Activated CD4-positive, alpha-beta T cell treated with anti-CD3 and anti-CD28 coated beads, Interleukin-2, amount 10 ng/mL, durations not matched to agents 7 days and 5 days (primary cell): ENCODE measurements at regions not wholly inside any gene's neighbourhood (a gene's known extent, or its start where the extent isn't known, plus 50 kb on each side); places are given as distances from the start of the nearest gene placed in this dataset.

ENCODE experiments used
- CTCF ChIA-PET: fragments of 350-600 bp; sonication (Branson Sonifier 250); formaldehyde crosslinking; loops from one replicate; lab custom pipeline; 2021; ENCODE audit warnings: antibody characterized with exemption; lab: Charles Lee
- POLR2A ChIA-PET: fragments of 350-600 bp; sonication (Branson Sonifier 250); formaldehyde crosslinking; loops from one replicate; lab custom pipeline; 2021; ENCODE audit warnings: antibody characterized with exemption; lab: Charles Lee
- DNase-seq: peaks from one replicate; pipeline ENCODE4 v3.0.0-alpha.2; 2020
- H3K27ac Mint-ChIP-seq: one replicate; pipeline ENCODE4 v1.8.0; 2021; ENCODE audit warnings: mild to moderate bottlenecking, moderate library complexity, mixed read lengths
- H3K27me3 Mint-ChIP-seq: one replicate; pipeline ENCODE4 v1.8.0; 2021; ENCODE audit warnings: mixed read lengths
- H3K36me3 Mint-ChIP-seq: one replicate; pipeline ENCODE4 v1.8.0; 2021; ENCODE audit warnings: low read depth, mixed read lengths
- H3K4me1 Mint-ChIP-seq: one replicate; pipeline ENCODE4 v1.8.0; 2021; ENCODE audit warnings: mixed read lengths
- H3K4me3 Mint-ChIP-seq: one replicate; pipeline ENCODE4 v1.8.0; 2021; ENCODE audit warnings: mild to moderate bottlenecking, moderate library complexity, mixed read lengths
- H3K9me3 Mint-ChIP-seq: one replicate; pipeline ENCODE4 v1.8.0; 2021; ENCODE audit warnings: mixed read lengths

GRCh38 chr5:125508225-125508624 is 761.8 kb upstream of the ZNF608 start:
- Mint-ChIP-seq H3K4me3 (no peak overlapping the region), H3K27ac (no peak overlapping the region), H3K4me1 (no peaks in the 10 kb centered on the region), H3K27me3 (no peaks in the 10 kb centered on the region), H3K36me3 (no peaks in the 10 kb centered on the region), H3K9me3 (peaks cover 4% of the 10 kb centered on the region)
- ChIA-PET POLR2A (no interaction called here), CTCF (no interaction called here)
- no peak for DNase-seq

- Mint-ChIP-seq H3K4me1 (no peaks in the 10 kb centered on the region), H3K27ac (no peak overlapping the region), H3K27me3 (no peaks in the 10 kb centered on the region), H3K4me3 (no peak overlapping the region), H3K9me3 (peaks cover 2% of the 10 kb centered on the region), H3K36me3 (no peaks in the 10 kb centered on the region)
- DNase-seq: no peak
- POLR2A ChIA-PET: no interaction called here
- CTCF ChIA-PET: no interaction called here
Measured at GRCh38 chr5:125510651-125511050, 764.2 kb upstream of the ZNF608 start.

GRCh38 chr5:125517973-125518550 is 771.6 kb upstream of the ZNF608 start:
- ChIA-PET CTCF (no interaction called here), POLR2A (no interaction called here)
- Mint-ChIP-seq H3K4me3 (no peak overlapping the region), H3K27me3 (no peaks in the 10 kb centered on the region), H3K9me3 (peaks cover 3% of the 10 kb centered on the region), H3K27ac (no peak overlapping the region), H3K4me1 (no peaks in the 10 kb centered on the region), H3K36me3 (no peaks in the 10 kb centered on the region)
- no peak for DNase-seq

- Mint-ChIP-seq H3K4me3 (no peak overlapping the region), H3K9me3 (peaks cover 7% of the 10 kb centered on the region), H3K36me3 (no peaks in the 10 kb centered on the region), H3K27me3 (no peaks in the 10 kb centered on the region), H3K4me1 (no peaks in the 10 kb centered on the region), H3K27ac (no peak overlapping the region)
- ChIA-PET POLR2A (no interaction called here), CTCF (no interaction called here)
- no peak for DNase-seq
Measured at GRCh38 chr5:125521289-125521688, 774.9 kb upstream of the ZNF608 start.

GRCh38 chr5:125525356-125525755 is 778.9 kb upstream of the ZNF608 start:
- no peaks in the 10 kb centered on the region for H3K4me1 Mint-ChIP-seq
- H3K9me3 Mint-ChIP-seq: peaks cover 6% of the 10 kb centered on the region
- H3K27ac Mint-ChIP-seq: no peak overlapping the region
- CTCF ChIA-PET: no interaction called here
- POLR2A ChIA-PET: no interaction called here
- H3K4me3 Mint-ChIP-seq: no peak overlapping the region
- H3K36me3 Mint-ChIP-seq: no peaks in the 10 kb centered on the region
- no peak for DNase-seq
- H3K27me3 Mint-ChIP-seq: no peaks in the 10 kb centered on the region

GRCh38 chr5:125526966-125527365 is 780.5 kb upstream of the ZNF608 start:
- no peak overlapping the region for H3K4me3 Mint-ChIP-seq
- peaks cover 4% of the 10 kb centered on the region for H3K9me3 Mint-ChIP-seq
- H3K4me1 Mint-ChIP-seq: no peaks in the 10 kb centered on the region
- ChIA-PET CTCF (no interaction called here), POLR2A (no interaction called here)
- no peak overlapping the region for H3K27ac Mint-ChIP-seq
- no peaks in the 10 kb centered on the region for H3K36me3 Mint-ChIP-seq
- H3K27me3 Mint-ChIP-seq: no peaks in the 10 kb centered on the region
- DNase-seq: no peak

- Mint-ChIP-seq H3K36me3 (no peaks in the 10 kb centered on the region), H3K4me1 (no peaks in the 10 kb centered on the region), H3K4me3 (no peak overlapping the region), H3K27me3 (no peaks in the 10 kb centered on the region), H3K27ac (no peak overlapping the region), H3K9me3 (peaks cover 9% of the 10 kb centered on the region)
- POLR2A ChIA-PET: no interaction called here
- CTCF ChIA-PET: no interaction called here
- no peak for DNase-seq
Measured at GRCh38 chr5:125528881-125529280, 782.4 kb upstream of the ZNF608 start.

GRCh38 chr5:125530833-125531615 is 784.6 kb upstream of the ZNF608 start:
- POLR2A ChIA-PET: no interaction called here
- no peak overlapping the region for H3K4me3 Mint-ChIP-seq
- H3K4me1 Mint-ChIP-seq: no peaks in the 10 kb centered on the region
- no peaks in the 10 kb centered on the region for H3K36me3 Mint-ChIP-seq
- DNase-seq: no peak
- H3K27me3 Mint-ChIP-seq: no peaks in the 10 kb centered on the region
- CTCF ChIA-PET: no interaction called here
- peaks cover 5% of the 10 kb centered on the region for H3K9me3 Mint-ChIP-seq
- H3K27ac Mint-ChIP-seq: no peak overlapping the region

GRCh38 chr5:125536095-125536494 is 789.7 kb upstream of the ZNF608 start:
- Mint-ChIP-seq H3K27ac (no peak overlapping the region), H3K4me1 (no peaks in the 10 kb centered on the region), H3K9me3 (peaks cover 13% of the 10 kb centered on the region), H3K4me3 (no peak overlapping the region), H3K36me3 (no peaks in the 10 kb centered on the region), H3K27me3 (no peaks in the 10 kb centered on the region)
- ChIA-PET CTCF (no interaction called here), POLR2A (no interaction called here)
- DNase-seq: no peak

- no peak for DNase-seq
- CTCF ChIA-PET: no interaction called here
- H3K36me3 Mint-ChIP-seq: no peaks in the 10 kb centered on the region
- H3K9me3 Mint-ChIP-seq: peaks cover 13% of the 10 kb centered on the region
- H3K4me3 Mint-ChIP-seq: no peak overlapping the region
- POLR2A ChIA-PET: no interaction called here
- H3K4me1 Mint-ChIP-seq: no peaks in the 10 kb centered on the region
- H3K27me3 Mint-ChIP-seq: no peaks in the 10 kb centered on the region
- H3K27ac Mint-ChIP-seq: no peak overlapping the region
Measured at GRCh38 chr5:125536582-125536981, 790.1 kb upstream of the ZNF608 start.

GRCh38 chr5:125537661-125538060 is 791.2 kb upstream of the ZNF608 start:
- ChIA-PET POLR2A (no interaction called here), CTCF (no interaction called here)
- Mint-ChIP-seq H3K4me3 (no peak overlapping the region), H3K27me3 (no peaks in the 10 kb centered on the region), H3K9me3 (peaks cover 7% of the 10 kb centered on the region), H3K27ac (no peak overlapping the region), H3K4me1 (no peaks in the 10 kb centered on the region), H3K36me3 (no peaks in the 10 kb centered on the region)
- DNase-seq: no peak

GRCh38 chr5:125538469-125538868 is 792.0 kb upstream of the ZNF608 start:
- H3K36me3 Mint-ChIP-seq: no peaks in the 10 kb centered on the region
- POLR2A ChIA-PET: no interaction called here
- no peak overlapping the region for H3K4me3 Mint-ChIP-seq
- H3K27me3 Mint-ChIP-seq: no peaks in the 10 kb centered on the region
- no peak for DNase-seq
- CTCF ChIA-PET: no interaction called here
- H3K4me1 Mint-ChIP-seq: no peaks in the 10 kb centered on the region
- H3K9me3 Mint-ChIP-seq: peaks cover 7% of the 10 kb centered on the region
- H3K27ac Mint-ChIP-seq: no peak overlapping the region

- H3K36me3 Mint-ChIP-seq: no peaks in the 10 kb centered on the region
- POLR2A ChIA-PET: no interaction called here
- CTCF ChIA-PET: no interaction called here
- no peaks in the 10 kb centered on the region for H3K27me3 Mint-ChIP-seq
- H3K4me1 Mint-ChIP-seq: no peaks in the 10 kb centered on the region
- DNase-seq: no peak
- no peak overlapping the region for H3K27ac Mint-ChIP-seq
- H3K4me3 Mint-ChIP-seq: no peak overlapping the region
- peaks cover 7% of the 10 kb centered on the region for H3K9me3 Mint-ChIP-seq
Measured at GRCh38 chr5:125541085-125541484, 794.6 kb upstream of the ZNF608 start.
